ENCODE measurements at regions not wholly inside any gene's neighbourhood (a gene's known extent, or its start where the extent isn't known, plus 50 kb on each side); places are given as distances from the start of the nearest gene placed in this dataset.
A peak's percentile ranks its signal among the peaks of the same experiment; 100 is the strongest.

- intact Hi-C loops (cut with DNase I; ENCODE audit: low total_unique reads) = no loop called here
- TF ChIP-seq CTCF (IDR thresholded peaks at IDR 0.05) (no peak), POLR2A (IDR thresholded peaks at IDR 0.05) (no peak)
- H3K4me3 ChIP-seq = no peak overlapping the region
- no peaks in the 10 kb centered on the region for H3K36me3 ChIP-seq (ENCODE audit: low read depth, missing control alignments)
- H3K27ac ChIP-seq = peak overlapping the region; percentile 6 to 55
- peaks cover 5% of the 10 kb centered on the region for H3K4me1 ChIP-seq
- no peaks in the 10 kb centered on the region for H3K27me3 ChIP-seq
- no peak for DNase-seq
- H3K9me3 ChIP-seq = no peaks in the 10 kb centered on the region
- WGBS, 2 donors = 31 to 33% methylated on average over 1 of the region's 1 CpG
Measured at GRCh38 chr10:59078978-59079377, 97.5 kb upstream of the PHYHIPL start.

DNA sequence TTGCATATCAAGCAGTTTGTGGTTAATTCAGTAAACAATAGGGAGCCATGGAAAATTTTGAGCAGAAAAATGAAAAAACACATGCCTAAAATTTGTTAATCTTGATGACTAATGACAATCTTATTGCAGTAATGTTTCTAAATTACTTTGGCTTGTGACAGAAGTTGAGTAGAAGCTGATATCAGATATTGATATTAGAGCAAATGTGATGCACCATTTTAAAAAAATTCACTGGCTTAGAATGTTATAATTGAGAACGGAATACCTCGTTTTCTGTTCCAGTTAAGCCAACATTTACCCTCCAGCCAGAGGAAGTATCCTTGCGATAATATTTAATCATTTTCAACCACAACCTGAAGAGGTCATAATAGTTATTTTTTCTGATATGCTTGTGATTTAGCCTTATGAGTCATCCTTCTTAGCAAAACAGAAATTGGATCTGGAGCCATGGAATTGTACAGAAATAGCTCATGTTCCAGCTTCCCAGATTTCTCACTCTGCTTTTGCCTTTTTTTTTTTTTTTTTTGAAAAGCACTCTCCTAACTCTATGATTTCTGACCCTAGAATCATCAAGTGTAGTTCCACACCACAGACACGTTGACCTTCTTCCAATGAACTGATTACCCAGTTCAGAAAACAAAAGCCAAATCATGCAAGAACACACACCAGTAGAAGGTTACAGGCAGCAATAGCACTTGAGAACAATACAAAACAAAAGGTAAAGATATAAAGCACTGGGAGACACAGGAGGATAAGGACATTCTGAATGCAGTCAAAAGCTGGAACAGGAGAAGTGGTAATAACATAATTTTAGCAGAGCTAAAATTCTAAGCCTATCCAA is 96.8 kb upstream of the PHYHIPL start:
- Histone ChIP-seq H3K4me3 (no peak overlapping the region), H3K4me1 (peaks cover 5% of the 10 kb centered on the region), H3K27ac (peak overlapping the region; percentile 45 to 55), H3K36me3 (ENCODE audit: low read depth, missing control alignments) (no peaks in the 10 kb centered on the region), H3K27me3 (no peaks in the 10 kb centered on the region), H3K9me3 (no peaks in the 10 kb centered on the region)
- 51 to 60% methylated on average over 4 of the region's 4 CpGs for WGBS, 2 donors
- DNase-seq = no peak
- TF ChIP-seq CTCF (IDR thresholded peaks at IDR 0.05) = no peak
- no peak for TF ChIP-seq POLR2A (IDR thresholded peaks at IDR 0.05)
- intact Hi-C loops (cut with DNase I; ENCODE audit: low total_unique reads) = no loop called here

GRCh38 chr10:59082249-59082648 is 94.2 kb upstream of the PHYHIPL start:
- no peaks in the 10 kb centered on the region for H3K36me3 ChIP-seq (ENCODE audit: low read depth, missing control alignments)
- H3K27me3 ChIP-seq = no peaks in the 10 kb centered on the region
- H3K27ac ChIP-seq = no peak overlapping the region
- DNase-seq = no peak
- H3K4me1 ChIP-seq = peaks cover 5% of the 10 kb centered on the region
- no peak overlapping the region for H3K4me3 ChIP-seq
- intact Hi-C loops (cut with DNase I; ENCODE audit: low total_unique reads) = no loop called here
- whole genome bisulfite sequencing, 2 donors = 91 to 95% methylated on average over 3 of the region's 3 CpGs
- H3K9me3 ChIP-seq = no peaks in the 10 kb centered on the region
- TF ChIP-seq CTCF (IDR thresholded peaks at IDR 0.05) = no peak
- no peak for TF ChIP-seq POLR2A (IDR thresholded peaks at IDR 0.05)

DNA sequence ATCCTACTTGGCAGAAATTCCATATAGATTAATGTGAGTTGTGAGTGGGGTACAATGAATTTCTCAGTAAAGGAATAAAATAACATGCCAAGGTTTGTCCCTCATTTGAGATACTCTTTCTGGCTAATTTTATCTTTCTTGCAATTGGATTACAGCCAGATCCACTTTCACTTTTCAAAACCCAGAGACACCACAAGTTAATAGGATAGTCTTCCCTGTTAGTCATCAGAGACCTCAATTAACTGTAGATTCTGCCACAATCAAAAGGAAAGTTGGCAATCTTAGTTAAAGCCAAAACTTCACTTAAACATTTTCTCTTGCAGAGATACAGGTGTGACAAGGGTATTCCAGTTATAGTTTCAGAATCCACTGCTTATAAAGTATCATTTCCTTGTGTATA is 91.4 kb upstream of the PHYHIPL start:
- H3K4me1 ChIP-seq = no peaks in the 10 kb centered on the region
- no peak overlapping the region for H3K27ac ChIP-seq
- intact Hi-C loops (cut with DNase I; ENCODE audit: low total_unique reads) = no loop called here
- DNase-seq = no peak
- no peak overlapping the region for H3K4me3 ChIP-seq
- H3K36me3 ChIP-seq (ENCODE audit: low read depth, missing control alignments) = no peaks in the 10 kb centered on the region
- no peak for TF ChIP-seq CTCF (IDR thresholded peaks at IDR 0.05)
- no peak for TF ChIP-seq POLR2A (IDR thresholded peaks at IDR 0.05)
- H3K9me3 ChIP-seq = no peaks in the 10 kb centered on the region
- H3K27me3 ChIP-seq = no peaks in the 10 kb centered on the region

Measured in testis (tissue), 2 donors.